ENCODE measurements at regions not wholly inside any gene's neighbourhood (a gene's known extent, or its start where the extent isn't known, plus 50 kb on each side); places are given as distances from the start of the nearest gene placed in this dataset.
"Not testable (repeated sequence)": the region's sequence is repeated elsewhere in the genome, so short reads cannot be mapped to it uniquely, and the experiment has no call there.

- Histone ChIP-seq H3K4me3 (replicated peaks in 1 of 3) (no peak overlapping the region), H3K27ac (no peak overlapping the region), H3K36me3 (no peaks in the 10 kb centered on the region), H3K4me1 (no peaks in the 10 kb centered on the region), H3K27me3 (no peaks in the 10 kb centered on the region), H3K9me3 (no peaks in the 10 kb centered on the region)
- 80 to 88% methylated on average over 10 of the region's 10 CpGs for WGBS, 2 donors
- intact Hi-C loops (cut with DNase I), result no loop called here
- TF ChIP-seq POLR2A (IDR thresholded peaks at IDR 0.05) (no peak), CTCF (IDR thresholded peaks at IDR 0.05) (no peak)
- no peak for DNase-seq
These were observed 73.2 kb upstream of the SLIT3 start for GRCh38 chr5:169374111-169374510.

- DNase-seq; H3K36me3 ChIP-seq; H3K27ac ChIP-seq; H3K4me3 ChIP-seq (replicated peaks in 1 of 3); intact Hi-C loops (cut with DNase I); H3K9me3 ChIP-seq; H3K4me1 ChIP-seq; H3K27me3 ChIP-seq: not testable (repeated sequence)
- WGBS, 2 donors, result 88 to 95% methylated on average over 2 of the region's 2 CpGs
These were observed 70.9 kb upstream of the SLIT3 start for GRCh38 chr5:169371801-169372200.

GRCh38 chr5:169369130-169369529 is 68.2 kb upstream of the SLIT3 start:
- WGBS, 2 donors, result 80 to 85% methylated on average over 3 of the region's 3 CpGs
- Histone ChIP-seq H3K4me3 (replicated peaks in 1 of 3) (no peak overlapping the region), H3K9me3 (no peaks in the 10 kb centered on the region), H3K4me1 (no peaks in the 10 kb centered on the region), H3K36me3 (no peaks in the 10 kb centered on the region), H3K27ac (no peak overlapping the region), H3K27me3 (no peaks in the 10 kb centered on the region)
- DNase-seq, result no peak
- no peak for TF ChIP-seq CTCF (IDR thresholded peaks at IDR 0.05)
- no peak for TF ChIP-seq POLR2A (IDR thresholded peaks at IDR 0.05)
- intact Hi-C loops (cut with DNase I), result no loop called here

GRCh38 chr5:169367861-169368260 is 66.9 kb upstream of the SLIT3 start:
- Histone ChIP-seq H3K9me3 (no peaks in the 10 kb centered on the region), H3K4me1 (no peaks in the 10 kb centered on the region), H3K36me3 (no peaks in the 10 kb centered on the region), H3K27ac (no peak overlapping the region), H3K27me3 (no peaks in the 10 kb centered on the region), H3K4me3 (replicated peaks in 1 of 3) (no peak overlapping the region)
- TF ChIP-seq POLR2A (IDR thresholded peaks at IDR 0.05) (no peak), CTCF (IDR thresholded peaks at IDR 0.05) (no peak)
- WGBS, 2 donors, result 92% methylated on average over 2 of the region's 2 CpGs
- intact Hi-C loops (cut with DNase I), result no loop called here
- DNase-seq, result no peak

- no peak for TF ChIP-seq POLR2A (IDR thresholded peaks at IDR 0.05)
- H3K27me3 ChIP-seq, result no peaks in the 10 kb centered on the region
- H3K27ac ChIP-seq, result no peak overlapping the region
- 86 to 93% methylated on average over 1 of the region's 1 CpG for WGBS, 2 donors
- no peak for DNase-seq
- H3K4me3 ChIP-seq (replicated peaks in 1 of 3), result no peak overlapping the region
- H3K36me3 ChIP-seq, result no peaks in the 10 kb centered on the region
- H3K4me1 ChIP-seq, result no peaks in the 10 kb centered on the region
- no peaks in the 10 kb centered on the region for H3K9me3 ChIP-seq
- intact Hi-C loops (cut with DNase I), result no loop called here
These were observed 56.4 kb upstream of the SLIT3 start for GRCh38 chr5:169357291-169357690.

DNA sequence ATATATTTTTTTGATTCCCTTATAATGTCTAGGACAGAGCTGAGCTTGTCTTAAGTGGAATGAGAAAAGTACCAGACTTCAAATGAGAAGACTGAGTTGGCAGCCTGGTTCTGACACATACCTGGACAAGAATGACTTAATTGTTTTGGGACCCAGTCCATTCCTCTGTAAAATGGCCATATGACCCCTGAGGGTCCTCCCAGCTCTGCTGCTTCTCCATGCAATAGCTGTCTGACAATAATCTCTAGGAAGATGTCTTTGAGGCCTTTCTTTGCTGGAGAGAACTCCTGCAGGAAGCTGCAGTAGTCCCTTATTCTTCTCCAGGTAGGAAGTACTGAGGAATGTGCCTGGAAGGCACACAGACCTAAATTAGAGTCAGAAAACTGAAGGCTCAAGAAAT is 55.9 kb upstream of the SLIT3 start:
- intact Hi-C loops (cut with DNase I), result no loop called here
- H3K9me3 ChIP-seq, result no peaks in the 10 kb centered on the region
- DNase-seq, result no peak
- H3K4me1 ChIP-seq, result no peaks in the 10 kb centered on the region
- no peak for TF ChIP-seq POLR2A (IDR thresholded peaks at IDR 0.05)
- TF ChIP-seq CTCF (IDR thresholded peaks at IDR 0.05), result no peak
- H3K36me3 ChIP-seq, result no peaks in the 10 kb centered on the region
- H3K27me3 ChIP-seq, result no peaks in the 10 kb centered on the region
- no peak overlapping the region for H3K4me3 ChIP-seq (replicated peaks in 1 of 3)
- no peak overlapping the region for H3K27ac ChIP-seq

Measured in thyroid gland (tissue), 4 donors.